Ramos (cell line): ENCODE measurements at regions not wholly inside any gene's neighbourhood (a gene's known extent, or its start where the extent isn't known, plus 50 kb on each side); places are given as distances from the start of the nearest gene placed in this dataset.

Experiments
- in situ Hi-C: fragments of 300-500 bp; cut with MboI; formaldehyde crosslinking; loops from one replicate; pipeline ENCODE4 v1.14.3; 2022; ENCODE audit warnings: low sequenced_read_pairs; ENCODE audit not compliant: unreplicated experiment

DNA sequence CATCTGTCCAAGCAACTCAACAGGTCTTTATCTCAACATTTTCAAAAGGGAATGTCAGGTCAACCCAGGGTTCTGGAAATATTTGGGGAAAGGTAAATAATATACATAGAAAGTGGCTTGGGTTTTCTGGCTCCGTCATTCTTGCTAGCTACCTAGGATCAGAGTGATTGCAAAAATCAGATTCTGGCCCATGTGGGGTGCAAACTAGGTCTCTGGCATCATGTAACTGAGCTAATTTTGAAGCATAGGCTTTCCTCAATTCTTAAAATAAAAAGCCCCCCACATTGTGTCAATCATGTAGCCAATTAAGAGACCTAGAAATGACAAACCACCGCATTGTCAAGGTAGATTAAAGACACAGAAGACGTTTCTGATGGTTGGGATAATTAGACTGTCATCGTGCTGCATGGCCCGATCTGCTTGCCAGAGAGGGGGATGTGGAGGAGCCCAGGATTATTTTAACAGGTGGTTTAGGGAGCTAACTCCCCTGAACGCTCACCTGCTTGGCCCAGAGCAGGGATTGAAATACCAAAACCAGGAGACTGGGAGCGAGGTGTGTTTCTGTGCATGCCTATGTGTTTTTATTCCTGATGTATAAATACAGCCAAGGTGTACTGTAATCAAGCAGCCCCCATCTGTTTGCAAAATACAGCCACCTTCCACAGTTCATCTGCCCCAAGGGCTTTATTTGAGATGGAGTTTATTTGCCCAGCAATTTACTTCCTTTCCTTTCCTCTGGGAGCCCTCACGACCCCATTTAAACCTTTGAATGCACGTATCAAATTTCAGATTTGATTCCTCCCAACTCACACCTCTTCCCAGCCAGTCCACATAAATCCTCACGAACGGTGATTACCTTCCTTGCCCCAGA lies 189.5 kb downstream of the TTC8 start:
- in situ Hi-C loops, result no loop called here

DNA sequence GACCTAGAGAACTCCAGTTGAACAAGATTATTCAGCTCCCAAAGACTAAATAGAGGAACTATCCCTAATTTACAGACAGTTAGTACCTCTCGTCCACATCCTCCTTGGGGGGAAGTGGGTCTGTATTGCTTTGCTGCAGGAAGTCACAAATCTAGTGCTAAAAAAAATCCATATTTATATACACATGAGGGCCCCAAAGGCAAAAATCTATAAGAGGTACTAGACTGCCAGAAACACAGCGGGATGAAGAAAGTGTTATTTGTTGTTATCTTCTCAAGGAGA lies 190.1 kb downstream of the TTC8 start:
- in situ Hi-C loops, result no loop called here

DNA sequence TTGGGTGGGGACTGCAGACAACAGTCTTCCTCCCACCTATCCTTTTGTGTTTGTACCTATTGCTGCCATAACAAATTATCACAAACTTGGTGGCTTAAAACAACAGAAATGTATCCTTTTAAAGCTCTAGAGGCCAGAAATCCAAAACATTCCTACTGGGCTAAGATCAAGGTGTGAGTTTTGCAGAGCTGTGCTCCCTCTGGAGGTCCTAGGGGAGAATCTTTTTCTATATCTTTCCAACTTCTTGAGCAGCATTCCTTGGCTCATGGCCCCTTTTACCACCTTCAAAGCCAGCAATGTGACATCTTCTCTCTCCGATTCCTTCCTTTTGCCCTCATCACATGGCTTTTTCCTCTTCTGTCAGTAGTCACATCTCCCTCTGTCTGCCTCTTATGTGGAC lies 190.6 kb downstream of the TTC8 start:
- in situ Hi-C loops, result no loop called here

DNA sequence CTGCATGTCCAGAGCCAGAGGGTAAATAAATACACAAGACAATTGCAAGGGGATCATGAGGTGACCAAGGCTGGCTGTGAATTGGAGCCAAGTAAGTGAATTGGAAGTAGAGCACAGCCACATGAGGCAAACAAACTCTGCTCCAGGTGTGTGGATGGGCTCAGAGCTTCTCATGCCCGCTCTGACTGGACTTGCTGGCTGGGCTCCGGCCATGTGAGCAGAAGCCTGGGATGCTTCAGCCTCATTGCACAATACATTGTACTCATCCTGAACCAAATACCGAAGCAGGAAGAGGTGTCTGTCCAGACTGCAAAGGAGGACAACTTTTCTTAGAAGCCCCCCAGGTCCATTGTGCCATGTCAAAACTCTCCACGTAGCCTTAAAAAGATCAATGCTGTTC lies 193.0 kb downstream of the TTC8 start:
- in situ Hi-C loops, result no loop called here

DNA sequence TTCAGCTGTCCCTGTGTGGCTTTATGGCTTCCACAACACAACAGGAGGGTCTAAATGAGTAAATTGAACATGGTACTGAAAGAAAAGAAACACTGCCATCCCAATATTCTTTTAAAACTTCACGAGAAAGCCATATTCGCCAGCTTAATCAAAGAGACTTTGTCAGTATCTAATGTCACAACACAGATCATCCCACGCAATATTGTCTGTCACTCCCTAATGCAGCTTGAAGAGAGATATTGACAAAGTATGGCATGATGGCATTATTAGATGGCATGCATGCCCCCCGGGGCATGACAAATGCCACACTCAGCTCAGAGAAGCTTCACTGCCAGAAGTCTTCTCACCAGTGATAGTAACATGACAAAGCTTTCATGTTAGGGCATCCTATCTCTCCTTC lies 197.8 kb downstream of the TTC8 start:
- in situ Hi-C loops, result no loop called here

DNA sequence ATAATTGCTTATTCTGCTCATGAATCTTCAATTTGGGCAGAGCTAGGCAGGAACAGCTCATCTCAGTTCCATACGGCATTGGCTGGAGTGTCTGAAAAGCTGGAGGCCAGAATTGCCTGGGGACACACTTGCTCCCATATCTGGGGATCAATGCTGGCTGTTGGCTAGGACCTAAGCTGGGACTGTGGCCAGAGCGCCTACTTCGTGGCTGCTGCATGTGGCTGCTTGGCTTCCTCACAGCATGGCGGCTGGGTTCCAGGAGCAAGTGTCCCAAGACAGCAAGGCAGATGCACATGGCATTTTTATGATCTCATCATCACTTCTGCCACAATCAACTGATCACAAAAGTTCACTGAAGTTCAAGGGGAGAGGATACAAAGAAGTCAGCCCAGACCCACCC lies 200.2 kb downstream of the TTC8 start:
- in situ Hi-C loops, result loop anchor here (25.0 kb wide), 1 partner anchor 388 kb away; the partner anchor contains the start of gene FOXN3

DNA sequence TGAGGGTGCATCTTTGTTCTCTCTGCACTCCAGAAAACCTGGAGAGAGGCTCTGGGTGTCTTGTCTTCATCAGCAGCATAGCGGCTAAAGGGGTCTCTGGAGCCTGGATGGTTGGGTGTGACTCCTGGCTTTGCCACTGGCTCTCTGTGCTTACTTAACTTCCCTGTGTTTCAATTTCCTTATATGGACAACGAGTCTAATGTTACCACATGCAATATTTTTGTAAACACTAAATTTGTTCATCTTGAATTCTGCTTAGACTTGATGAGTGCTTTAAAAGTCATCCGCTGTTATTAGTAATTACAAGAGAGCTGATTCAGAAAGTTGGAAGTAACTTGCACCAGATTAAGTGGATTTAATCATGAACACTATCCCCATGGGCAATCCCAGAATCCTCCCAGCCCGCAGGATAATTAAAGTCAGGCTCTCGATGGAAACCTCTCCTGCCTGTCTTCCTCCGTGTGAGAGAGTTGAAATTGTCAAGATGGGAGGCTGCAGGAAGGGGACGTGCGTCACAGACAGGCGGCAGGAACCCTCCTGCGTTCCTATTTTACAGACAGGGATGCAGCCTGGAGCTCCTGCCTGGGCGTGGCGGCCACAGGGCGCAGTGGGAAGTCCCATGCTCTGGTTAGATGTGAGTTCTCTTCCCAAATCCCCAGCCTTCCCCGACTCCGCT lies 201.2 kb downstream of the TTC8 start:
- in situ Hi-C loops, result loop anchor here (25.0 kb wide), 1 partner anchor 387 kb away; the partner anchor contains the start of gene FOXN3

DNA sequence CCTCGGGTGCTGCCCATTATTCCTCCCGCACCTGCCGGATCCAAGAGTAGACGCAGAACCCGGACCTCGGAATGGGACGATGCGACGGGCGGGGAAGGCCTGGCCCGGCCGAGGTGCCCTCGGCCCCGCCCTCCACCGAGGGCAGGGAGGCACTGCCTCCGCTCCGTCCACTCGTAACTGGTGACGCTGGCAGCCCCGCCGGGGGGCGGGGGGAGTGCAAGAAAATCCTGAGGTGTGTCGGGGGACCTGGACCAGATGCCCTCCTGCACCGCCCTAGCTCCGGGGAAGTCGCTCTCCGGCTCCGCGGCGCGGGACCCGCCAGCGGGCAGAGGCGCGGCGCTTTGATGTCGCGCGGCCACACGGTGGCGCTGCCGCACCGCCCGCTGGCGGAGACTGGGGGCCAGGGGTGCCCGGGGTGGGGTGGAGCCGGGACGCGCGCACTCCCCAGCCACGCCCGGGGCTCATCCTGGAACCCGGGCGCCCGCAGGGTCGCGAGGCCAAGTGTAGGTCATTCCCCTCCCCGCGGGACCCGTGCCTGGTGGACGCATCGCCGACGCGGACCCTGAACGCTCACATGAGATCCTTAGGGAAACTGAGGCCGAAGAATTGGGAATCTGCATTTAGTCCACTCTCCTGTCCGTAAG lies 202.8 kb downstream of the TTC8 start:
- in situ Hi-C loops, result loop anchor here (25.0 kb wide), 1 partner anchor 385 kb away; the partner anchor contains the start of gene FOXN3

DNA sequence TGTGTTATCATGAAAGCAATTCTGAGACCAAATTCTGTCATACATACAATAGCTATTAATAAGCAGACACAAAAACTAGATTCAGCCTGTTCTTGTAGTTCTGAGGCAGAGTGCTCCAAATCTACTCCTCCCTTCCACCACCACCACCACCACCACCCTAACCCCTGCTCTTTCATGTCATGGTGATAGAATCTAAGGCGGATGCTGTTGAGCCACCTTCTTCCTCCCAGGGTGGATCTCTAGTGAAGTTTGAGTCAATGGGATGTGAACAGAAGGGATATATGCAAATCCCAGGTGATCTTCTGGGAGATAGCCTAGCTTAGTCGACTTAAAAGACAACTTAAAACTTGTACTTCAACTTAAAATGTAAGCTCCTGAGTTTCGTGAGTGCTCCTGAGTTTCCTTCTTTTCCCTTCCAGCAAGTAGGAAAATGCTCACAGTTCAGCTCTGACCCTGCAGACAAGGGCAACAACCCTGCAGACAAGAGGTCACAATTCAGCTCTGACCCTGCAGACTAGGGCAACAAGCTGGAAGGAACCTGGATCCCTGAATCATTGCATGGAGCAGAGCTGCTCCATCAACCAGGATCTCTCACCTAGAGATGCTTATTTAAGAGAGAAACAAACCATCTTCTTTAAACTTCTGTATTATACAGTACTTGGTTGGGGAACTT lies 204.1 kb downstream of the TTC8 start:
- in situ Hi-C loops, result loop anchor here (25.0 kb wide), 1 partner anchor 384 kb away; the partner anchor contains the start of gene FOXN3

DNA sequence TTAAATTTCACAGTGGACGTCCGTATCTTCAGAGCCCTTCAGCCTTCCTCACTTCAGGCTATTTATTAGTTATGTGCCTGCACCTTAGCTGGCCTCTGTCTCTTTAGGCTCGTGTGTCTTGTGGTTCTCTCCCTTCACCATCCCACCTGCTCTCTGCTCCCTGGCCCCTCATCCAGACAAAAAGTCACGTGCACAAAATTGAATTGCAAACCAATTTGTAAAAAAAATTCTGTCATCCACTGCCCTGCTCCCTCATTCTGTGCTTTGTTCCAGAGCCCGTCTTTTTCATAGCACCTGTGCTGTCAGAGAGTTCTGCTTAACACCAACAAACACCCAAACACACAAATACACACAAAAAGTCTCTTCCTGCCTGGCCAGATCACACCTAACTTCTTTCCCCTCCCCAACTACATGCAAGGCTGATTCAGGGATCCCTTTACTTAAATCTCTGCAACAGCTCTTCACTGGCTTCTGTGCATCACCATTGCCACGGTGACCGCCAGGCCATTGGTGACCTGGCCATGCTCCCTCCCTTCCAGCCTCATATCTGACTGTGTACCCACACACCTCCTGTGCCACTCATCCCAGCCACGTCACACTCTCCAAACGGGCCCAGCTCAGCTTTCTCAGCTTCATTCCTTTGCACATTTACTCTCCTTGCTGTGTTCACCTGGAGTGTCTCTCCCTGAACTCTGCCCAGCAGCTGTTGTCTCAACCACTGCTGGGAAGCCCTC lies 205.7 kb downstream of the TTC8 start:
- in situ Hi-C loops, result loop anchor here (25.0 kb wide), 1 partner anchor 382 kb away; the partner anchor contains the start of gene FOXN3

DNA sequence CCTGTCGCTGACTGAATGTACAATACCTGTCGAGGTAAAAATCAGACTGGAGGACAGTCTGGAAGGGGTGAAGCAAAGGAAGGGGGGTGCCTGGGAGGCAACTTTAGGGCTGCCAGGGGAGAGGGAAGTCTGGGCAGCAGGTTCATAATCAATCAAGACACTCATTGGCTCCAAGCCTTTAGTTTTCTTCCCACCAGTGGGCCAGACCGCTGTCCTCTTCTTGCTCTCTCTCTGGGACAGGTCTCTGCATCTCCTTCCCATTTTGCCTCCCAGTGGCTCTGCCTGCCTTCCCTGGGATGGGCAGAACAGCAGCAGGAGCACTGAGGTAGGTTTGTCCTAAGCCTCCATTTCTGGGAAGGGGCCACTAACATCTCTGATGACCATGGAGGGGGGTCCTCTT lies 206.5 kb downstream of the TTC8 start:
- in situ Hi-C loops, result loop anchor here (25.0 kb wide), 1 partner anchor 381 kb away; the partner anchor contains the start of gene FOXN3

DNA sequence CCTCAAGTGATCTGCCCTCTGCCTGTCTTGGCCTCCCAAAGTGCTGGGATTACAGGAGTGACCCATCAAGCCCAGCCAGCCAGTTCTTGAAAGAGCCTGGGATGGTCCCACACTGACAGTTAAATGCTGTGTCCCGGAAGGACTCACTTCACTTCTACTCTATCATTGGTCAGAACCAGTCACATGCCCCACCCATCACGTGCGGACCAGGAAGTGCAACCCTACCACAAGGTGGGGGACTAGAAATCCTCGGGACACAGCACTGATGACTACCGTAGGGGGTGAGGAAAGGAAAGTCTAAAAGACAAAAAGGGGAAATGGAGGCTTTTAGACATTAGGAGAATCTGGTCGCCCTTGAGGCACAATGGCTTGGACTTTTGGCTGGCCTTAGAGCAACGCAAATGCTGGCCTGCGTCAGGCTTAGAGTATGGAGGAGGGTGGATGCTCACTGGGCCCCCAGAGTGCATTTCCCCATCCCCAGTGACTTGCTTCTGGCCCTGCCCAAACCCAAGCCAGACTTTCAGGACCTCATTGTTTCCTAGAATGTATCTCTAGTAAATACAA lies 207.7 kb downstream of the TTC8 start:
- in situ Hi-C loops, result loop anchor here (25.0 kb wide), 1 partner anchor 380 kb away; the partner anchor contains the start of gene FOXN3

DNA sequence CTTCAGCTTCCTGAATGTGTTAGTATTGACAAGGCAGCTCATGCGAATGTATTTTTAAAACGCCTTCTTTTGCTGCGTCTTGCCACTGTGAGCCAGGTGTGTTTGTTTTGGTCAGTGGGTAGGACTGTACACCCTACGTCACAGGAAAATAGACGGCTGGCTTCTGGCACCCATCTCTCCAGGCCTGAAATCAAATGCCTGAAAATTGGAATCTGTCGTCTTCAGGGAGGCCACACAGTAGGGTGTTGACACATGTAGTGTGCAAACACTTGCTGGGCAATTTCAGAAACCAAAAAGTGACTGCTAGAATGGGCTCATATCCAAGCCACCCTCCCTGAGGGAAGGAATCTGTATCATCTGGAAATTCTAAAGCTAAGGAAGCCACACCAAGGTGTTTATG lies 209.3 kb downstream of the TTC8 start:
- in situ Hi-C loops, result loop anchor here (25.0 kb wide), 1 partner anchor 379 kb away; the partner anchor contains the start of gene FOXN3

DNA sequence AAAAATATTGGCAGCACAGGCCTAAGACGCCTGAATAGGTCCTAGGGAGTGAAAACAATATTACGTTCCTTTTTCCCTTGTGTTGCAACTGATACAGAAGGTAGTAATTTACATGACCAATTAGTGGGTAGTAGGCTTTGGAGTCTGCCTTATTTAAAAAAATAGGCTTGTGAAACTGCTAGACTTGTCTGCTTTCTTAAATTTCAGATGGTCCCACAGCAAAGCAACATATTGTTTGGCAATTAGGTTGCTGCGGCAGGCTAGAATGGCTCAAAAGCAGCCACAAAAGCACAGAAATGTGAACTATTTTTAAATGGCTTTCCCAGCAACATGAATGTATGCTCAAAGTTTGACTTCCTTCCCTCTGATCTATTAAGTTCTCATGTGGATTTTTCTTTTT lies 211.9 kb downstream of the TTC8 start:
- in situ Hi-C loops, result loop anchor here (5.0 to 25.0 kb wide), 2 partner anchors 376 to 866 kb away; partner anchors contain the start of gene FOXN3

DNA sequence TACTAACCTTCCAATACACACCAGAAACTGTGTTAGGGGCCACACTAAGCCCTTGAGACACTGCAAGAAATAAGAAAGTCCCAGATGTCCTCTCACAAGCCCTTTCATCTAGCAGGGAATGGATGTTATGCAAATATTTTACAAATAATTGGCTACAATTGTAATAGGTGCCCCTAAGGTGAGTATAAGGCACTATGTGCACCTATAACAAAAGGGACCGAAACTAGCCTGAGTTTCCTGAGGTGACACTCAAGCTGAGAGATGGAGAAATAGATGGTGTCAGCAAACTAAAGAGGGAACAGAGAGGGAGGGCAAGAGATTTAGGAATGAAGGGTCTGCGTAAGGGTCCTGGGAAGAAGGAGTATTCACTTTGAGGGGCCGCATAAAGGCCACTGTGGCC lies 212.6 kb downstream of the TTC8 start:
- in situ Hi-C loops, result loop anchor here (5.0 to 25.0 kb wide), 2 partner anchors 375 to 865 kb away; partner anchors contain the start of gene FOXN3

DNA sequence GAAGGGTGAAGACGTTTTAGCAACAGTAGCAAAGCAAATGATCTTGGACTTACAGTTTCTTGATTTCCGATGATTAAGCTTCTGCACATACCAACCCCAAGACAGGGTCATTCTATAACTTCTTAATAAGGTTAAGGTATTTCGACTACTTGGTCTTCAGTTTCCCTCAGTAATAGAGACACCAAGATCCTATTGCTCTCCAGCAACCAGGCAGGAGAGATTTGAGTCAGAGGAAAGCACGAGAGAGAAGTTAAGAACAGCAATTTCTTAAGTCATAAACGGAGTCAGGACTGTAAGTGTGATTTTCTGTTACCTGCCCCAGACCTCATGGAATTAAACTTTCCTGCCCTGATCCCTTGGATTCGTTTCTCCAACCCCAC lies 215.6 kb downstream of the TTC8 start:
- in situ Hi-C loops, result loop anchor here (5.0 to 25.0 kb wide), 2 partner anchors 372 to 722 kb away; partner anchors contain the start of gene FOXN3

DNA sequence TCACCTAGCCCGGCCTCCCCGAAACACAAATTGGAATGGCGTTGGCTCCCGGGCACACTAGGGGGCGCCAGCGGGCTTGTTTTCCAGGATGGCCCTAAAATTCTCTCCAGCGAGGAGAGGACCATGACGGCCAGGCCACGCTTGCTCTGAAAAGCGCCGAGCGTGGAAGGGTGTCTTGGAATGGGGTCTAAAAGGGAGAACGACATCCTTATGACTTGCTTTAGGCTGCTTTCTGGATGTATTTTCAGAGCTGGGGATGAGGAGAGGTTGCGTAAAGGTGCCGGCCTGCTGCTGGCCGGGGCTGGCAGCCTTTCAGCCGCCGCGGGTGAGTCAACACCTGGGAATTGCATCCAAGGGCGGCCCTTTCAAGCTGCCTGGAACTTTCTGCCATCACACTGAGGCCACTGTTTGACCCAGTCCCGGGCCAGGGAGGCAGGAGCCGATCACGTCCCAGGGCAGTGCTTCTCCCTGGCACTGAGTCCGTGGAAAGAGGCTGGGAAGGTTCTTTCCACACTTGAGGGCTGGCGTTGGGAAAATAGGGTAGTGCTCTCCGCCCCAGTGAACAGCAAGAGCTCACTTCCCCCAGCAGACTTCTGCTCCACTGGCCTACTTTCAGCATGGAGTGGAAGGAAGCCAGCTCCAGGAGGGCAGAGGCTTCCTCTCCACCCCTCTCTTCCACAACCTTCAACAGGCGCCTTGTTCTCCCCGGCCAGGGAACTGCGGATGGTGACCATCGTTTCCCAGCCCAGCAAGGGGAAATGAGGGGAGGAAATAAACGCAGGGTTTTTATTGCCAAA lies 216.2 kb downstream of the TTC8 start:
- in situ Hi-C loops, result loop anchor here (5.0 to 25.0 kb wide), 2 partner anchors 372 to 722 kb away; partner anchors contain the start of gene FOXN3

DNA sequence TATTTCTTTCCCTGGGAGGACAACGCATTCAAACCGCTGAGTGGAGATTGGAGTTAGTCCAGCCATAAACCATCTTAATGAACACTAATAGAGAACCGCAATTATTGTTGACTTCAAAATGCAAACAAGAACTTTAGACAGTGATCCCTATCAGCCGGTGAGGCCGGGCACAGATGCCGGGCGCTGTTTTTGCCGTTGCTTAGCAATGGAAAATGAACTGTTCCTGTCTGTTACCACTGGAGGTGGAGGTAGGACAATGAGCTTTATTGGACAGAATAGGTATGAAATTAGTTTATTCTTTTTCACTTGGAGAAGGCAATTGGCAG lies 216.8 kb downstream of the TTC8 start:
- in situ Hi-C loops, result loop anchor here (5.0 to 25.0 kb wide), 2 partner anchors 371 to 721 kb away; partner anchors contain the start of gene FOXN3
